ENCODE measurements at regions not wholly inside any gene's neighbourhood (a gene's known extent, or its start where the extent isn't known, plus 50 kb on each side); places are given as distances from the start of the nearest gene placed in this dataset.

DNA sequence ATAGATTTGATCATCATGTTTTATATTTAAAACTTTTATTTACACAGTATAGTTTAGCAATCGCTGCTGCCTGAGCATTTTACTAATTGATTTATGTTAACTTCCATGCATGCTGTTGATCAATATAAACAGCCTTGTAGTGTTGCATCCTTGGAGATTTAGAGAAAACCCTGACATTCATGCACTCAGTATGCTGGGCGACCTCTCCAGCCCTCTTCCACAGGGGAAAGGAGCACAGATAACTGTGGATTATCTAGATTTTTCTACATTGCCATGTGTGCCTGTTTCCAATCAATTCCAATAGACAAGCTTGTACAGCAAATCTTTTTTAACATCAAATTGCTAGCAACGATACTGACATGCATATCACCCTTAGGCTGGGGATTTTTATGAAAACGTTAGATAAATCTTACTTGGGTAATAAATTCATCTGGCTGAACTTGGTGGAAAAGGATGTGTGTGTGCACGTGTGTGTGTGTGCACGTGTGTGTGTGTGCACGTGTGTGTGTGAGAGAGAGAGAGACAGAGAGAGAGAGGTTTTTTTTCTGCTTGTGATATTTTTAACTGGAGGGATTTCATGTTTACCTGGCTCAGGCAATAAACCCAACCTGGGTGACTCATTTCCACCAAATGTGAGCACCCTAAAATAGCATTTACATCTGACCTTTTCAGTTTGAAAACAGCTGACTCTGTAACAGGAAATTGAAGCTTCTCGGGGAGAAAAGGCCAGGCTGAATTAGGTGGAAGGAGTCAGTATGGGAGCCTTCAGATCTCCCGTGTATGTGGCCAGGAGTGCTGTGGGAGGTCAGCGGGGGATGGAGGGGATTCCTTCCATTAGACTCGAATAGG, 339.8 kb downstream of the PRDM2 start:
- Mint-ChIP-seq H3K36me3 (peaks cover 12 to 22% of the 10 kb centered on the region in 2 donors), H3K9me3 (peaks cover 12 to 41% (median 25%) of the 10 kb centered on the region in 7 donors), H3K4me3 (no peak overlapping the region), H3K4me1 (no peaks in the 10 kb centered on the region), H3K27ac (no peak overlapping the region), H3K27me3 (peaks cover 9 to 17% (median 12%) of the 10 kb centered on the region in 3 donors)
- no peak for ATAC-seq (ENCODE audit: low read depth in 2 of 2)
- DNase-seq: no peak

DNA sequence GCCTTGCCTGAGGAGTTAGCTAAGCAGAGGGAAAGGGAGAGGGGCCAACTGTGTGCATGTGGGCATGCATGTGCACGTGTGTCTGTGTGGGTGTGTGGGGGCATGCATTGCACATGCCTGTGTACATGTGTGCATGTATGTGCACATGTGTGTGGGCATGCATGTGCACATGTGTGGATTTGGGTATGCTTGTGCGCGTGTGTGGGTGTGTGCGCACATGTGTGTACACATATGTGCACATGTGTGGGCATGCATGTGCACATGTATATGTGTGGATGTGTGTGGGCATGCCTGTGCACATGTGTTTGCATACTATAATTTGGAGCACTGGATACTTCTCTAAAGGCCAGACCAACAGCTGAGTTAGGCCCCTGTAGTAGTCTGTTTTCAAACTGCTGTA, 350.0 kb downstream of the PRDM2 start:
- H3K27me3 Mint-ChIP-seq: peaks cover 19 to 34% (median 20%) of the 10 kb centered on the region in 3 donors
- DNase-seq (no peak), ATAC-seq (ENCODE audit: low read depth in 2 of 2) (no peak)
- peaks cover 2 to 13% (median 6%) of the 10 kb centered on the region in 7 donors for H3K9me3 Mint-ChIP-seq
- H3K4me1 Mint-ChIP-seq: no peaks in the 10 kb centered on the region
- no peak overlapping the region for H3K27ac Mint-ChIP-seq
- H3K36me3 Mint-ChIP-seq: no peaks in the 10 kb centered on the region
- no peak overlapping the region for H3K4me3 Mint-ChIP-seq

DNA sequence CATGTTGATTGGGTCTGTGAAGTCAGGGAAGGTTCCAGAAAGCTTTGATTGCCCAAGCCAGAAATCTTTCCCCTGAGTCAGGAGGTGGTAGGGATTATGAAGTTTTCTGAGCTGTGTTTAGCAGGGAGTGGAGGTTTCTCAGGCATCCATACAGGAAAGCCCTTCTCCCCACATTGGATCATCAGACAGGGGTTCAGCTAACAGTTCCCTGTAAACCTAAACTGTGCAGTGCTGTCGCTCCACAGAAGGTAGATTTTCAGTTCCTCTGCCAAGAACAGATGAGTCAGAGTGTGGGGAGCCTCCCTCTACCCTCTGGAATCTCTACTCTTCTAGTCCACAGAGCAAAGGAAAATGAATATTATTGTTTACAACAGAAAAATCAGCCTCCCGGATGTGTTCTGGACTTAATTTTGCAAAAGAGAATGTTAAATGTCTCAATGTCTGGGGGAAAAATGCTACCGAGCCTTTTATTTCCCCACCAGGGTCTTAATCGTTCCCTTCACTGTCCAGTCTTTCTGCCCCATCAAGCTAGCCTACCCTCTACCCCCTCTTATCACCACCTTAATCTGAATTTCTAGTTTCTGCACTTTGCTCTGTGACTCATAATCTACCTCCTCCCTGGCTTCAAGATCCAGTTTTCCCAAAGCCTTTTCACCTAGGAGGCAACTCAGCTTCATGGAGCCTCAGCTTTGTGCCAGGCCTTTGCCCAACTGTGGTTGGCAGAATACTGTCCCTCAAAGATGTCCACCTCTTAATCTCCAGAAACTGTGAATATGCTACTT, 355.6 kb downstream of the PRDM2 start:
- H3K4me1 Mint-ChIP-seq: no peaks in the 10 kb centered on the region
- no peak for ATAC-seq (ENCODE audit: low read depth in 2 of 2)
- H3K9me3 Mint-ChIP-seq: peaks cover 0 to 12% (median 6%) of the 10 kb centered on the region in 7 donors
- DNase-seq: no peak
- peaks cover 26 to 47% (median 27%) of the 10 kb centered on the region in 3 donors for H3K27me3 Mint-ChIP-seq
- H3K4me3 Mint-ChIP-seq: no peak overlapping the region
- H3K27ac Mint-ChIP-seq: no peak overlapping the region
- peaks cover 0 to 7% of the 10 kb centered on the region in 2 donors for H3K36me3 Mint-ChIP-seq

DNA sequence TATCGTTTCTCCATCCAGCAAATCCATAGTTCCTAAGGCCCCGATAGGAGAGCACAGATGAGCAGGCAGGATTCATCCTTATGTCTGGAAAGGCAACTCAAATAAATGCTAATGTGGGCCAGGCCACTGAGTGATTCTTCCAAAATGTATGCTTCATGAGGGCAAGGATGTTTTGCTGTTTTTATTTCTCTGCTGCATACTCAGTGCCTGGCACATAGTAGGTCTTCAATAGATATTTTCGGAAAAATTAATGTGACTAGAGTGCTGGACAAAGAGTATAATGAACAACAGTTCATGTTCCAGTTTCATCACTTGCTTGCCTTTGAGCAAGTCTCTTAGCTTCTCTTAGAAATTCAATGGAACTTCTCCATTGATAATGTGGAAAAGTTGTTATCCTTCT, 357.7 kb downstream of the PRDM2 start:
- Mint-ChIP-seq H3K27ac (no peak overlapping the region), H3K27me3 (peaks cover 24 to 46% (median 34%) of the 10 kb centered on the region in 3 donors), H3K36me3 (peaks cover 0 to 7% of the 10 kb centered on the region in 2 donors), H3K9me3 (peaks cover 0 to 10% (median 7%) of the 10 kb centered on the region in 7 donors), H3K4me1 (no peaks in the 10 kb centered on the region), H3K4me3 (no peak overlapping the region)
- no peak for ATAC-seq (ENCODE audit: low read depth in 2 of 2)
- no peak for DNase-seq

DNA sequence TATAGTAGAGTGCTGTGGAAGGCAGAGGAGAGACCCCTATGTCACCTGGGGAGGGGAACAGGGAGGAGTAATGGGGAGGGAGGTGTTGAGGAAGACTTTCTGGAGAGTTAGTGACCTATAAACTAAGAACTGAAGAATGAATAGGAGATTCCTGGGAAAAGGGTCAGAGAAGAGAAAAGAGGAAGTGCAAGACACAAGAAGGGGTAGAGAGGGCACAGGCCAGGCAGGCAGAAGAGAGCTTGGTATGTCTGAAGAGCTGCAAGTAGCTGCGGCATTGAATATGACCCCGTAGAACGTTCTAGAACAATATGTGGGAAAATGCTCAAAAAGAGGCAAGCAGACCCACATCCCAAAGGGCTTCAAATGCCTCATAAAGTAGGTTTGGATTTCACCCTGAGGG, 361.2 kb downstream of the PRDM2 start:
- Mint-ChIP-seq H3K36me3 (peaks cover 0 to 7% of the 10 kb centered on the region in 2 donors), H3K27ac (no peak overlapping the region), H3K4me3 (no peak overlapping the region), H3K4me1 (no peaks in the 10 kb centered on the region), H3K9me3 (peaks cover 2 to 12% (median 6%) of the 10 kb centered on the region in 7 donors), H3K27me3 (peaks cover 21 to 25% (median 22%) of the 10 kb centered on the region in 3 donors)
- DNase-seq (no peak), ATAC-seq (ENCODE audit: low read depth in 2 of 2) (no peak)

DNA sequence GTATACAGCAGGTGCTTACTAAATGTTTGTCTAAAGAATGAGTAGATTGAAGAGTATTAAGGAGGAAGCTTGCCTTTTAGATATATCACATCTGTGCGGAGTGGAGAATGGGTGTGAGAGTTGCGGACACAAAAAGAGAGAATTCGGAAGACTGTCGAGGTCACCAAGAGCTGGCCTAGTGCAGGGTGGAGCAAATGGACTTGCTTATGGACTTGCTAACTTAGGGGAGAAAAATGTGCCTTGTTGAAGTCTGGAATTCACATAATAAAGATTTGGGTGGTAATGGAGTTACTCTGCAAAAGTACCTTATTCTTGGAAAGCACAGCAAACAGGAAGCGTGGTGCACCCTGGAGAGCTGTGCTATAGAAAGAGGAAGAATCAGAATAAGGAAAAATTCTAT, 361.7 kb downstream of the PRDM2 start:
- Mint-ChIP-seq H3K4me3 (no peak overlapping the region), H3K9me3 (peaks cover 2 to 12% (median 6%) of the 10 kb centered on the region in 7 donors), H3K27me3 (peaks cover 20 to 25% (median 22%) of the 10 kb centered on the region in 3 donors), H3K4me1 (no peaks in the 10 kb centered on the region), H3K27ac (no peak overlapping the region), H3K36me3 (peaks cover 0 to 7% of the 10 kb centered on the region in 2 donors)
- DNase-seq (no peak), ATAC-seq (ENCODE audit: low read depth in 2 of 2) (no peak)

DNA sequence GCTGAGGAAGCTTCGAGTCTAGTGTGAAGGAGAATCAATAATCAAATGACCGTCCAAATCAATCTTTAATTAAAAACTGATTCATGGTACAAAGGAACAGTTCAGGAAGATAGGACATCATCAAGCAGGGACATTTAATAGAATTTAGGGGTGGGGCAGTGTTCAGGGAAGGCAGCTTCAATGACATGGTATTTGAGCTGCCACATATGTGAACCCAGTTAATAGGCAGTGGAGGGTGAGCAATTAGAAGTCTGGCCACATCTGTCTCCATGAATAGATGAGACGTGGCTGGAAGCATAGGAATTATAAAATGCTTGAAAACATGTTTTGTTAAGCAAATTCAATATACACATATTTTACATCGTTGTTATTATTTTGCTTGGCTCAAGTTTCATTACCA, 362.7 kb downstream of the PRDM2 start:
- peaks cover 20 to 31% (median 26%) of the 10 kb centered on the region in 3 donors for H3K27me3 Mint-ChIP-seq
- H3K4me3 Mint-ChIP-seq: no peak overlapping the region
- H3K27ac Mint-ChIP-seq: no peak overlapping the region
- no peaks in the 10 kb centered on the region for H3K4me1 Mint-ChIP-seq
- no peak for ATAC-seq (ENCODE audit: low read depth in 2 of 2)
- DNase-seq: no peak
- peaks cover 0 to 7% of the 10 kb centered on the region in 2 donors for H3K36me3 Mint-ChIP-seq
- H3K9me3 Mint-ChIP-seq: peaks cover 2 to 12% (median 8%) of the 10 kb centered on the region in 7 donors

DNA sequence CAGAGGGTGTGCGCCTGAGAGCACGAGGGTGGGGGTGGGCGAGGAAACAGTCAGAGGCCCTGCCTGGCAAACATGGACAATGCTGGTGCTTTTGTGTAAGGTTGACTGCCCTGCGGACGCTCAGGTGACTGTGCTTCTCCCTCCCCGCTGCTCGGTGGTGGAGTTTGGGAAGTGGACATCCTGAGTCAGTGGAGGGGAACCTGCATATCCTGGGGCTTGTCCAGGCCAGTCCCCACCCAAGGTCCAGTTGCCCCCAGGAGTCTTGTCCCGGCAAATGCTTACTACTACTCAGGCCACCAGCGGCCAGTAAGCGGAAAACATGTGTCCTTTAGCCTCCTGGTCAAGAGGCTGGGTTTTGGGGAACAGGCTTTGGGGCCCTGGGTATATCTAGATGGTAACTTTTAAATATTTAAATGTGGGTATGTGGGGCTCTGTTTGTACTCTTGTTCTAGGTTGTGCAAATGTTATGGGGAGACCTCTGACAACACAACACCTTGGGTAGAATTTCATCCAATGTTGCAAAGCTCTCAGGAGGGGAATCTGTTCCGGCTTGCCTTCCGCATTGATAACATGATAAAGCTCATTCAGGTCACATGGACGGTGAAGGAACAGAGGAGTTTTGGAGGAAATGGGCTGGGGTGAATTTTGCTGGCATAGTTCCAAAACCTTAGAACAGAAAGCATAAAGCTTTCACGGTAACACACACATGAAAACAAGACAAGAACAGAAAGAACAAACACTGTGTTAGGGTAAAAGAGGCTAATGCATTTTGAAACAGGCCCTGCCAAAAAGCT, 364.9 kb downstream of the PRDM2 start:
- H3K27me3 Mint-ChIP-seq: peaks cover 16 to 19% (median 19%) of the 10 kb centered on the region in 3 donors
- no peak overlapping the region for H3K27ac Mint-ChIP-seq
- H3K9me3 Mint-ChIP-seq: peaks cover 0 to 5% (median 2%) of the 10 kb centered on the region in 7 donors
- no peaks in the 10 kb centered on the region for H3K4me1 Mint-ChIP-seq
- H3K4me3 Mint-ChIP-seq: no peak overlapping the region
- DNase-seq (no peak), ATAC-seq (ENCODE audit: low read depth in 2 of 2) (no peak)
- no peaks in the 10 kb centered on the region for H3K36me3 Mint-ChIP-seq

DNA sequence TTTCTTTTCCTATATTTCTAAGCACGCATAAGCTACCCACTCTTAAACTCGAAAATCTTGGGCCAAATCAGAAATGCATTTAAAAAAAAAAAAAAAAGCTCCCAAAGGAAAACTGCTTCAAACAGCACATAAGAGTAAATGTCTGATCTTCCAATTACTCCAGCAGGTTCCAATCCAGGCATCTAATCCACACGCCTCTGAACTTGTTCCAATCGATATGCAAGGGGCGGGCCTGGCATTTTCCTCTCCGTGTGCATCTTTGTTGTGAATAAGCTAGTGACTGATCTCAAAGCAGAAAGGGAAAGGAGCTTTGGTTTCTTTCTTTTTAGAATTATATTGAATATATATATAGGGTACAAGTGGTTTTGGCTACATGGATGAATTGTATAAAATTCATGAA, 365.5 kb downstream of the PRDM2 start:
- peaks cover 0 to 5% (median 2%) of the 10 kb centered on the region in 7 donors for H3K9me3 Mint-ChIP-seq
- no peak overlapping the region for H3K4me3 Mint-ChIP-seq
- no peaks in the 10 kb centered on the region for H3K36me3 Mint-ChIP-seq
- peaks cover 16 to 19% (median 19%) of the 10 kb centered on the region in 3 donors for H3K27me3 Mint-ChIP-seq
- ATAC-seq (ENCODE audit: low read depth in 2 of 2) (no peak), DNase-seq (no peak)
- no peaks in the 10 kb centered on the region for H3K4me1 Mint-ChIP-seq
- H3K27ac Mint-ChIP-seq: no peak overlapping the region

DNA sequence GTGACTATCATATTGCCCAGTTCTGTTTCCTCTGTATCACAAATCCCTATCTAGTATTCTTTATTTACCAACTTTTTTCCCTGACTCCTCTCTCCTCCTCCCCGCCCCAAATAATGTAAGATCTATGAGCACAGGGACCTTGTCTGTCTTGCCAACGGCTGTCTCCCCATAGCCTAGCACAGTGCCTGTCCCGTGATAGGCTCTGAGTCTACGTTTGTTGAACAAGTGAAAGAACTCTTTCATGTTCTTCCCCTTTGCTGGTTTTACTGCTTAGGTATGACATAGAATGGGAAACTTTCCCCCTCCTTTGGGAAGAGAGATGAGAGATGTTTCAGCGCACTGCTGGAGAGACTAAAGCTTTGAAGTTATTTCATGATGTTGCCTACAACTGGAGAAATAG, 367.0 kb downstream of the PRDM2 start:
- DNase-seq: no peak
- Mint-ChIP-seq H3K9me3 (peaks cover 0 to 4% (median 2%) of the 10 kb centered on the region in 7 donors), H3K27ac (peak overlapping the region in 1 of 6 donors; percentile 75), H3K27me3 (peaks cover 10 to 14% (median 14%) of the 10 kb centered on the region in 3 donors), H3K36me3 (no peaks in the 10 kb centered on the region), H3K4me3 (peak overlapping the region in 1 of 8 donors; percentile 11), H3K4me1 (no peaks in the 10 kb centered on the region)
- ATAC-seq (ENCODE audit: low read depth in 2 of 2): no peak

DNA sequence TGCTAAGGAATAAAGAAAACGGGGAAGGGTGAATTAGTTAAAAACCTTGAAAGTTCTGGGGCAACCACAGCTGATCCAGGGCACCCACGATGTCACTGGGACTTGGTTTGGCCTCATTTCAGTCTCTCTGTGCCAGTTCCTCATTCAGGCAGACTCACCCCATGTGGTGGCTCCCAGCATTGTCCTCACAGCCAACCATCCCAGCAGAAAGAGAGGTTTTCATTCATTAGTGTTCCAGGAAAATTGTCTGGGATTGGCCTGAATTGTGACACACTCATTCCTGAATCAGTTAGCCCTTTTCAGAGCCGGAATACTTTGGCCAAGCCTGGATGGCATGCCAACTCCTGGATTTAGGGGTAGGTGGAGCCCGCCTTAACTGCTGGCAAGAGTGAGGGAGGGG, 367.7 kb downstream of the PRDM2 start:
- Mint-ChIP-seq H3K36me3 (no peaks in the 10 kb centered on the region), H3K27ac (no peak overlapping the region), H3K9me3 (peaks cover 0 to 4% (median 2%) of the 10 kb centered on the region in 7 donors), H3K27me3 (peaks cover 7 to 17% (median 14%) of the 10 kb centered on the region in 3 donors), H3K4me1 (no peaks in the 10 kb centered on the region), H3K4me3 (no peak overlapping the region)
- DNase-seq (no peak), ATAC-seq (ENCODE audit: low read depth in 2 of 2) (no peak)

DNA sequence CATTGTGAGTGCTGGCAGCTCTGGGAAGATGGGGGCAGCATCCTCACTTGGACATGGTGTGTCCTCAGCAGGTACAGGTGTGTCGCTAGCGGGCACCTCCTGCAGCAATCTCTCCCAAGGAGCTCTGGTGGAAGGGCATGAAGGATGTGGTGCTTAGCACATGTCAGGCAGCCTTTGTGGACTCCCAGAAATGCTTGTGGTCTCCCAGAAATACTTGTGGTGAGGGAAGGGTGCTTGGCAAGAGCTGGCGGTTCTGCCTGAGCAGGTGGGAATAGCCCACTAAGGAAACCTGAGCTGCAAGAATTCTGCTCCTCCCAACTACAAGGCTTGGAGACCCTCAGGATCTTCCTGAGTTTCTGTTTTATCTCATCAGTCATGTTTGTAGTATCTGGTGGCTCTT, 371.6 kb downstream of the PRDM2 start:
- H3K4me3 Mint-ChIP-seq: no peak overlapping the region
- H3K4me1 Mint-ChIP-seq: no peaks in the 10 kb centered on the region
- peaks cover 8 to 25% (median 13%) of the 10 kb centered on the region in 3 donors for H3K27me3 Mint-ChIP-seq
- H3K27ac Mint-ChIP-seq: no peak overlapping the region
- no peaks in the 10 kb centered on the region for H3K36me3 Mint-ChIP-seq
- ATAC-seq (ENCODE audit: low read depth in 2 of 2) (no peak), DNase-seq (no peak)
- H3K9me3 Mint-ChIP-seq: peaks cover 0 to 5% (median 2%) of the 10 kb centered on the region in 7 donors

DNA sequence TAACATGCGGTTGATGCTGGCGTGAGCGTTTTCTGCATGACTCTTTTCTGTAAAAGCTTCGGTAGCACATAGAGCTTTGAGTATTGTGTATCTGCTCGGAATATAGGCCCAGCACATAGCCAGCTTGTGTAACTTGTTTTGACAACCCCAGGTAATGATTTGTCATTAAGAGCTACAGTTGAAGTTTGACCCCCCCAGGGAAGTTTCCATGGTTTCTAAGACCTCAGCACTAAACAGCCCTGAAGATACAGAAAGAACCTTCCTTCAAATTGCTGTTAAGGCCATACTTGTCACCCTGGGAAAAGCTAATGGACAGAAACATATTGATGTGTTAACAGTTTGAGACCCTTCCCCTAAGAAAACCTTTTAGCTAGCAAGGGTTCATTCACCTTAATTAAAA, 380.7 kb downstream of the PRDM2 start:
- H3K27ac Mint-ChIP-seq: no peak overlapping the region
- ATAC-seq (ENCODE audit: low read depth in 2 of 2) (no peak), DNase-seq (no peak)
- H3K4me1 Mint-ChIP-seq: no peaks in the 10 kb centered on the region
- H3K9me3 Mint-ChIP-seq: peaks cover 0 to 5% (median 0%) of the 10 kb centered on the region in 7 donors
- H3K27me3 Mint-ChIP-seq: peaks cover 5 to 11% (median 8%) of the 10 kb centered on the region in 3 donors
- H3K36me3 Mint-ChIP-seq: no peaks in the 10 kb centered on the region
- no peak overlapping the region for H3K4me3 Mint-ChIP-seq
